PC-3 (cell line): ENCODE measurements at regions not wholly inside any gene's neighbourhood (a gene's known extent, or its start where the extent isn't known, plus 50 kb on each side); places are given as distances from the start of the nearest gene placed in this dataset.

Experiments used
- ATAC-seq: fragments of 200-7000 bp; cut with Tn5 transposase; 2 replicates; pipeline ENCODE4 v1.9.1; 2020; ENCODE audit warnings: mild to moderate bottlenecking, moderate library complexity
- BruUV-seq: library from RNA; stranded (reverse); fragments of 400-500 nt; replicated peaks from 2 replicates; lab custom pipeline; 2021; lab: Mats Ljungman, UMichigan
- CTCF ChIA-PET: fragments of 300-600 bp; sonication (Branson Sonifier 250); formaldehyde crosslinking; loops from one replicate; lab custom pipeline; 2022; ENCODE audit warnings: antibody characterized with exemption; lab: Charles Lee
- POLR2A ChIA-PET: fragments of 300-600 bp; sonication (Branson Sonifier 250); formaldehyde crosslinking; loops from one replicate; lab custom pipeline; 2022; ENCODE audit warnings: antibody characterized with exemption; ENCODE audit not compliant: unreplicated experiment; lab: Charles Lee
- DNase-seq: peaks from one replicate; pipeline ENCODE4 v3.0.0-alpha.2; 2015
- H2AFZ ChIP-seq: fragments of 300-600 bp; sonication (generic); 2 replicates; pipeline ENCODE4 v1.6.0; 2016; ENCODE audit warnings: antibody characterized with exemption, low read length
- H3F3A ChIP-seq: fragments of 300-600 bp; sonication (generic); one replicate; pipeline ENCODE4 v1.6.0; 2017; ENCODE audit warnings: antibody characterized with exemption, low read length, control low read depth, mild to moderate bottlenecking; ENCODE audit not compliant: unreplicated experiment
- H3K27ac ChIP-seq: fragments of 300-600 bp; sonication (generic); 2 replicates; pipeline ENCODE4 v1.5.1; 2016; ENCODE audit warnings: mild to moderate bottlenecking, low read length
- H3K27me3 ChIP-seq: fragments of 300-600 bp; sonication (generic); 2 replicates; pipeline ENCODE4 v1.6.1; 2016; ENCODE audit warnings: low read length, mixed read lengths
- H3K36me3 ChIP-seq: fragments of 300-600 bp; sonication (generic); 2 replicates; pipeline ENCODE4 v1.6.1; 2016; ENCODE audit warnings: low read depth, mixed run types, low read length, mixed read lengths
- H3K4me1 ChIP-seq: fragments of 300-600 bp; sonication (generic); 2 replicates; pipeline ENCODE4 v1.5.1; 2016; ENCODE audit warnings: low read length; ENCODE audit not compliant: insufficient read depth
- H3K4me2 ChIP-seq: fragments of 300-600 bp; sonication (generic); 2 replicates; pipeline ENCODE4 v1.6.0; 2016; ENCODE audit warnings: low read length
- H3K4me3 ChIP-seq: fragments of 300-600 bp; sonication (generic); 2 replicates; pipeline ENCODE4 v1.5.1; 2016; ENCODE audit warnings: mild to moderate bottlenecking, low read length, mixed read lengths
- H3K79me2 ChIP-seq: fragments of 300-600 bp; sonication (generic); 2 replicates; pipeline ENCODE4 v1.6.1; 2017; ENCODE audit warnings: low read length, mixed read lengths
- H3K9ac ChIP-seq: fragments of 300-600 bp; sonication (generic); 2 replicates; pipeline ENCODE4 v1.6.0; 2016; ENCODE audit warnings: mild to moderate bottlenecking, low read length
- H3K9me2 ChIP-seq: fragments of 300-600 bp; sonication (generic); replicated peaks from 2 replicates; pipeline ENCODE4 v1.6.1; 2016; ENCODE audit warnings: mixed run types, low read length, mixed read lengths
- H3K9me3 ChIP-seq: fragments of 300-600 bp; sonication (generic); 2 replicates; pipeline ENCODE4 v1.6.1; 2016; ENCODE audit warnings: low read length, mixed read lengths
- H4K20me1 ChIP-seq: fragments of 300-600 bp; sonication (generic); 2 replicates; pipeline ENCODE4 v1.6.1; 2016; ENCODE audit warnings: low read length, mixed read lengths
- CTCF ChIP-seq: fragments of 300-600 bp; sonication (generic); conservative IDR thresholded peaks from 2 replicates; pipeline ENCODE4 v1.5.1; 2017; ENCODE audit warnings: antibody characterized with exemption, low read depth, mild to moderate bottlenecking, low read length
- EZH2 ChIP-seq: fragments of 300-600 bp; sonication (generic); IDR thresholded peaks from one replicate; pipeline ENCODE4 v1.6.1; 2017; ENCODE audit warnings: antibody characterized with exemption, mild to moderate bottlenecking, low read length; ENCODE audit not compliant: unreplicated experiment
- EZH2phosphoT487 ChIP-seq: fragments of 300-600 bp; sonication (generic); IDR thresholded peaks from 2 replicates; pipeline ENCODE4 v1.6.1; 2018; ENCODE audit warnings: mild to moderate bottlenecking, antibody characterized with exemption, low read length, borderline replicate concordance
- intact Hi-C: fragments of 100-400 bp; cut with micrococcal nuclease; formaldehyde crosslinking; loops from 2 replicates; pipeline ENCODE4 v1.9.0; 2023

GRCh38 chr3:104554425-104554824, 812.3 kb upstream of the ALCAM start:
- DNase-seq = no peak
- no peaks in the 10 kb centered on the region for H3K79me2 ChIP-seq
- BruUV-seq = no TSS peak

GRCh38 chr3:104555728-104556127, 811.0 kb upstream of the ALCAM start:
- no TSS peak for BruUV-seq
- DNase-seq = no peak
- H3K9me3 ChIP-seq = no peaks in the 10 kb centered on the region
- H3K27ac ChIP-seq = no peak overlapping the region
- intact Hi-C loops = no loop called here
- no peaks in the 10 kb centered on the region for H3K9me2 ChIP-seq
- ChIA-PET POLR2A (no interaction called here), CTCF (no interaction called here)
- no peak overlapping the region for H2AFZ ChIP-seq
- H4K20me1 ChIP-seq = no peaks in the 10 kb centered on the region
- no peaks in the 10 kb centered on the region for H3K79me2 ChIP-seq
- H3K4me1 ChIP-seq = no peaks in the 10 kb centered on the region
- ATAC-seq = no peak
- no peak overlapping the region for H3K4me2 ChIP-seq
- H3K4me3 ChIP-seq = no peak overlapping the region
- TF ChIP-seq CTCF = no peak
- no peak for TF ChIP-seq EZH2phosphoT487
- no peak for TF ChIP-seq EZH2
- no peaks in the 10 kb centered on the region for H3K36me3 ChIP-seq
- H3K9ac ChIP-seq = no peak overlapping the region
- H3K27me3 ChIP-seq = no peaks in the 10 kb centered on the region
- no peaks in the 10 kb centered on the region for H3F3A ChIP-seq

More at GRCh38 chr3:104554425-104554824, 812.3 kb upstream of the ALCAM start:
- Histone ChIP-seq H4K20me1 (no peaks in the 10 kb centered on the region), H3K9me2 (no peaks in the 10 kb centered on the region), H3K9me3 (no peaks in the 10 kb centered on the region), H3K4me2 (no peak overlapping the region), H3K4me1 (0 out of 2 replicates have a peak, but pooled peaks cover 3% of the 10 kb centered on the region), H3K4me3 (no peak overlapping the region), H3K36me3 (no peaks in the 10 kb centered on the region), H3K9ac (no peak overlapping the region), H2AFZ (no peak overlapping the region), H3K27me3 (no peaks in the 10 kb centered on the region), H3K27ac (no peak overlapping the region), H3F3A (no peaks in the 10 kb centered on the region)
- POLR2A ChIA-PET = no interaction called here
- intact Hi-C loops = no loop called here
- CTCF ChIA-PET = no interaction called here
- no peak for ATAC-seq
- TF ChIP-seq EZH2phosphoT487 (no peak), CTCF (no peak), EZH2 (no peak)

GRCh38 chr3:104556372-104557078, 810.2 kb upstream of the ALCAM start:
- Histone ChIP-seq H3K4me3 (no peak overlapping the region), H3K4me1 (no peaks in the 10 kb centered on the region), H3K36me3 (no peaks in the 10 kb centered on the region), H3K27ac (no peak overlapping the region), H3F3A (no peaks in the 10 kb centered on the region), H2AFZ (no peak overlapping the region), H3K79me2 (no peaks in the 10 kb centered on the region), H4K20me1 (no peaks in the 10 kb centered on the region), H3K9me2 (no peaks in the 10 kb centered on the region), H3K4me2 (no peak overlapping the region), H3K9me3 (no peaks in the 10 kb centered on the region), H3K9ac (no peak overlapping the region), H3K27me3 (no peaks in the 10 kb centered on the region)
- DNase-seq = no peak
- intact Hi-C loops = no loop called here
- TF ChIP-seq EZH2phosphoT487 (no peak), EZH2 (no peak), CTCF (no peak)
- ATAC-seq = no peak
- BruUV-seq = no TSS peak
- CTCF ChIA-PET = no interaction called here
- POLR2A ChIA-PET = no interaction called here
